ENCODE measurements at regions not wholly inside any gene's neighbourhood (a gene's known extent, or its start where the extent isn't known, plus 50 kb on each side); places are given as distances from the start of the nearest gene placed in this dataset.

- Histone ChIP-seq H3K36me3 (ENCODE audit: control insufficient read depth, insufficient read depth, low read length) (no peaks in the 10 kb centered on the region), H3K27me3 (replicated peaks; ENCODE audit: control insufficient read depth, insufficient read depth, low read length) (no peaks in the 10 kb centered on the region), H3K4me3 (replicated peaks; ENCODE audit: low read depth, low read length) (no peak overlapping the region)
- no peak for DNase-seq (ENCODE audit: extremely low read depth, insufficient read length)
- TF ChIP-seq CTCF (IDR thresholded peaks at IDR 0.05; ENCODE audit: insufficient read depth, low read length, poor library complexity, severe bottlenecking), result no peak
Observed at GRCh38 chr1:81208441-81208840, 592.3 kb upstream of the ADGRL2 start.

DNA sequence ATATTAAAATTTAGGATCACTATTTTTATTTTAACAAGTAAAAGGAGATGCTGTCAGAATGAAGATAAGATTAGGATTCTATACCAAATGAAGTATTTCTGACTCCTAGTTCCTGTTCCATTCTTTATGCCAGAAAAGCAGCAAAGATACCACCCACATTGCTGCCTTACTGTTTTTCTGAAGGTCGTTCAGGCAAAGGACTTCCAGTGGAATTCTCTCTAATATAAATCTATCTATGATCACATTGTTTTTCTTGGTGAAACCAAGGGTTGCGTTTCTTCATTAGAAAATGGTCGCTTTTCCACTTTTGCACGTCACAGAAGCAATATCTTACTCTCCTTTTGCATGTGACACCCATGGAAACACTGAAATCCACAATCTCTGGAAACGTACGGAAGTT lies 594.8 kb upstream of the ADGRL2 start:
- no peak for DNase-seq (ENCODE audit: extremely low read depth, insufficient read length)
- no peaks in the 10 kb centered on the region for H3K27me3 ChIP-seq (replicated peaks; ENCODE audit: control insufficient read depth, insufficient read depth, low read length)
- H3K4me3 ChIP-seq (replicated peaks; ENCODE audit: low read depth, low read length), result no peak overlapping the region
- no peaks in the 10 kb centered on the region for H3K36me3 ChIP-seq (ENCODE audit: control insufficient read depth, insufficient read depth, low read length)
- no peak for TF ChIP-seq CTCF (IDR thresholded peaks at IDR 0.05; ENCODE audit: insufficient read depth, low read length, poor library complexity, severe bottlenecking)

DNA sequence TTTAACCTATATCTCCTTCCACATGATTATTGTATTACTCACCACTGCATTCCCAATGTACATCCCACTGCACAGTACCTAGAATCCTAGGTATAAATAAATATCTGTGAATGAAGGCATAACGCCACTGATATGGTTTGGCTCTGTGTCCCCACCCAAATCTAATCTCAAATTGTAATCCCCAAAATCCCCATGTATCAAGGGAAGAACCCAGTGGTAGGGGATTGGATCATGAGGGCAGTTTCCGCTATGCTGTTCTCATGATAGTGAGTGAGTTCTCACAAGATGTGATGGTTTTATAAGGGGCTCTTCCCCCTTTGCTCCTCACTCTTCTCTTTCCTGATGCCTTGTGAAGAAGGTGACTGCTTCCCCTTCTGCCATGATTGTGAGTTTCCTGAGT lies 599.0 kb upstream of the ADGRL2 start:
- H3K4me3 ChIP-seq (replicated peaks; ENCODE audit: low read depth, low read length), result no peak overlapping the region
- no peaks in the 10 kb centered on the region for H3K36me3 ChIP-seq (ENCODE audit: control insufficient read depth, insufficient read depth, low read length)
- no peak for DNase-seq (ENCODE audit: extremely low read depth, insufficient read length)
- TF ChIP-seq CTCF (IDR thresholded peaks at IDR 0.05; ENCODE audit: insufficient read depth, low read length, poor library complexity, severe bottlenecking), result no peak
- H3K27me3 ChIP-seq (replicated peaks; ENCODE audit: control insufficient read depth, insufficient read depth, low read length), result no peaks in the 10 kb centered on the region

GRCh38 chr1:81197591-81197990 lies 603.1 kb upstream of the ADGRL2 start:
- Histone ChIP-seq H3K4me3 (replicated peaks; ENCODE audit: low read depth, low read length) (no peak overlapping the region), H3K27me3 (replicated peaks; ENCODE audit: control insufficient read depth, insufficient read depth, low read length) (no peaks in the 10 kb centered on the region), H3K36me3 (ENCODE audit: control insufficient read depth, insufficient read depth, low read length) (no peaks in the 10 kb centered on the region)
- no peak for TF ChIP-seq CTCF (IDR thresholded peaks at IDR 0.05; ENCODE audit: insufficient read depth, low read length, poor library complexity, severe bottlenecking)
- DNase-seq (ENCODE audit: extremely low read depth, insufficient read length), result no peak

- TF ChIP-seq CTCF (IDR thresholded peaks at IDR 0.05; ENCODE audit: insufficient read depth, low read length, poor library complexity, severe bottlenecking), result no peak
- Histone ChIP-seq H3K27me3 (replicated peaks; ENCODE audit: control insufficient read depth, insufficient read depth, low read length) (no peaks in the 10 kb centered on the region), H3K4me3 (replicated peaks; ENCODE audit: low read depth, low read length) (no peak overlapping the region), H3K36me3 (ENCODE audit: control insufficient read depth, insufficient read depth, low read length) (no peaks in the 10 kb centered on the region)
- no peak for DNase-seq (ENCODE audit: extremely low read depth, insufficient read length)
Observed at GRCh38 chr1:81192647-81193642, 607.8 kb upstream of the ADGRL2 start.

Measured in GM06990 (cell line).